ENCODE measurements at regions not wholly inside any gene's neighbourhood (a gene's known extent, or its start where the extent isn't known, plus 50 kb on each side); places are given as distances from the start of the nearest gene placed in this dataset.

- no peak for TF ChIP-seq CTCF (IDR thresholded peaks at IDR 0.05)
- no peak for TF ChIP-seq POLR2A (IDR thresholded peaks at IDR 0.05)
These were observed 1307.5 kb downstream of the BRD1 start for GRCh38 chr22:48520207-48520606.

Data from heart left ventricle (tissue), 13 donors.